Stimulated activated CD4-positive, alpha-beta T cell treated with anti-CD3 and anti-CD28 coated beads, Interleukin-2, amount 100 ng/mL, for 24 hours (primary cell): ENCODE measurements at regions not wholly inside any gene's neighbourhood (a gene's known extent, or its start where the extent isn't known, plus 50 kb on each side); places are given as distances from the start of the nearest gene placed in this dataset.
"Not testable (repeated sequence)": the region's sequence is repeated elsewhere in the genome, so short reads cannot be mapped to it uniquely, and the experiment has no call there.

ENCODE experiments used
- DNase-seq, 2 donors: peaks; one replicate each; pipeline ENCODE4 v3.0.0-alpha.2; 2020

DNA sequence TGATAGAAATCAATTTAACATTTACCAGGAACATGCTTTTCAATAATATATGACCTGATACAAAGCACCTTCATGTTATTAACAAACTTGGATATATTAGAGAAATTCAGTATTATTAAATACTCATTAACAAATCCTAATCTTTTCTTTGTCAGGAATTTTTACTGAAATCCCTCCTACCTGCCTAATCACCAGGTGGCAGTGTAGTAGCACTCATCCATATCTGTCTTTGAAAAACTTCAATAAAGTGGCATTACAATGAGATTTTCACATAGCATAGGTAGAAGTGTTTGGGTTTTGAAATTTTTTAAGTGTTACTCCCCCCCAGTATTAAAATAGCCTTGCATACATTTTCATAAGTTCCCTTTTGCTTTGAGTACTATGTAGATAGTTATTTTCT, 1246.6 kb upstream of the LRRN3 start:
- no peak for DNase-seq

DNA sequence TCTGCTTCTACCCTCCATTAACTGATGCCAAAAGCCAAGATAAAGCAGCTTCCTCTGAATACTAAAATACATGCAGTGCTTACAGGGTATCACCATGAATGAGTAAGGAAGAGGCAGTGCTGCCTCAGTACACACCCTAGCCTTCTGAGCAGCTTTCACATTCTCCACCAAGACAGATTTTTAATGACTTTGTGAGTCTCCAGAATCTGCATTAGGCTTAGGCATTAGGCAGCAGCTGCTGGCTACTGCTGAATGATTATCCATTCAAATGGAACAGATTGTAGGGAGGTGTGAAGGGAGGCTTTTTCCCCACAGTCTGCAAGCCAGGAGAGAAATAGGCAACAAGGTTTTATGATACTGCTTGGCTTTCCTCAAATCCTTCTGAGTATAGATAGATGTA, 1226.7 kb upstream of the LRRN3 start:
- no peak for DNase-seq

DNA sequence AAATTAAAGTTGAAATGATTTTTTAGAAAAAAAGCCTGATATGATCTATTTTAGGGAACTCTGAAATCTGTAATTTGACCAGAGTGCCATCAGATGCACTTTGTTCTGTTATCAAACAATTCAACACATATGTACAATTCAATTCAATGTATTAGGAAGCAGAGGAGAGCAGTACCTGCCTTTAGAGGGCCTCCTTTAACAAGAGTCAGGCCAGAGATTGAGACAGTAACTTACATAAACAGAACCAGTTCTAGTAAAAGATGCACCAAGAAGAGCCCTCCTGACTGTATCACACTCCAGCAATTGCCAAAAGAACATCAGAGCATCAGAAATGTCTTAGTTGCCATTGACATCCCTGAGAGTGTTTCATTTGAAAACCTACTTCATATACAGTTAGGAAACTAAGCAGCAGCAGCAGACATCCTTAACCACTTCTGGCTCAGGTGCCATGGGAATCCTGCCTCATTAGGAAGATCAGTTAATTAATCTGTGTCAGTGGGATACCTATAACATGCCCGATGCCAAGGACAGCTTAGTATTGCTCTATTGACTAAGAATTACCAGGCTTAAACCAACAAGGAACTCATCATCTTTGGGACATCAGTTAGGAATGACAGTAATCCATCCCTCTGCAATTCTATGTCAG, 1222.6 kb upstream of the LRRN3 start:
- DNase-seq: no peak

DNA sequence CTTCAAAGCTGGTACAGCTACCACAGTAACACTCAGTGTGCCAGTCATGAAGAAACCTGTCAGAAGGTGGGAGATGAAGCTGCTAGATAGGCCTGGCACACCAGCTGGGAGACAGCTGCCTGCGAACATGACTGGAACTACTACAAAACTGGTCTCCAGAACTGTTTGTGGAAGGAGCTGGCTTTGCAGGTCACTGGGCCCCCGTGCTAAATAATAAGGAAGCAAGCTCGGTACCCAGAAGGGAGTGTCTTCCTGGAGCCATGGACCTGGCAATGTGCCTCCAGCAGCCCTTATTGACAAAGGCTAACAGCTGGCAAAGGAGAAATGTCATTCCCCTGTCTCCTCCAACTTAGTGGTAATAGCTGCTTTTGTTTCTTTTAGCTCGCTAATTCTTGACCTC, 1217.6 kb upstream of the LRRN3 start:
- DNase-seq: no peak

DNA sequence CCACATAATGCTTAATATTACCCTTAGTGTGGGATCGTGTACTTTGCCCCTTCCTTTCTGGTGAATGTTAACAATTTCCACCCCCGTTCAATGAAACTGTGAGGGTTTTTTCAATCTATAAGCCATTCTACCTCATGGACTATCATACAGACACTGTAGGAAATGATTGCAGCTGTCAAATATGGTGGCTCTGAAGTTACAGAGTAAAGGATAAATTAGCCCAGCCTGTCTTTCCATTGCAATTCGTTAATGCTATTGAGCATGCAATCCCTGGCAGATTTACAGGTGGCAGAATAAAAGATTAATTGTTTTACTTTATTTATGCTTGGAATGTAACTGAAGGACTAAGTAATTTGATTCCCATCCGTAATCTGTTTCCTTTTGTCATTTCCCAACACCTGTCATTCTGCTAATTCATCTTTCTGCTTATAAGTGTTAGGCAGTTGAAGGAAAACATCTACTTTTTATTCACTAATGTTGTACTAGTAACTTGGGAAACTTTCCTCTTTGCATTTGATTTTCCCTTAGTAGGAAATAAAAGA, 1211.6 kb upstream of the LRRN3 start:
- DNase-seq: no peak

DNA sequence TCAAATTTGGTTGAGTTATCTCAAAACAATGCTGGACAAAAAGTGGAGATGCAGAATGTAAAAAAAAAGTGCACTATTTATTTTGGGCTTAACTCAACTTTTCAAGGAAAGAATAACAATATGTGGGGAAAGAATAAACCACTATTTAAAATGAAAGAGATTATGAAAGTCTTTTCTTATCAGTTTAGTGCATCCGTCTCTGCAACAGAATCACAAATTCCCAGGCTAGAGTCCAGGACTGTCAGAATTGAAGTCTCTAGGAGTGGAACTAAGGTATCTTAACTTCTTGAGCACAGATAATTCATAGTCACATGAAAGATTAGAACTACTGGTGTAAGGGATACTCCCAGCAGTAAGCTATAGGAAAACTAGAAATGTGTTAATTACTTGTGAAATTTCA, 1200.3 kb upstream of the LRRN3 start:
- DNase-seq: no peak

DNA sequence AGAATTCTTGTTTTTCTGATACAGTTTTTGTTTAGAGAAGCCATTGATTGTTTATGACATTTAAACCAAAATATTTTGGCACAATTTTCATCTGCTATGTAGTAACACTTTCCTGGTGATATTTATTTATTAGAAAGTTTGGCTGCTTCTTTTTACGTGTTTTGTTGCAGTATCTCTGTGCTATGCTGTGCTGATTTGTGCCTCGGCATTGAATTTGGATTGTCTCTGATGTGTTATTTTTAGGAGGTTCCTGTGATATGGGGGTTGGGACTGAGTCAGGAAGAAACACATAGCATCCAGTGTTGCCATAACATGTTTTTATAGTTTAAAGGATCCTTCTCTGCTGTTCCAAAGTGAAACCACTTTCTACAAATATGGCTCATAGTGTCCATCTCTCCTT, 1197.7 kb upstream of the LRRN3 start:
- DNase-seq: no peak

DNA sequence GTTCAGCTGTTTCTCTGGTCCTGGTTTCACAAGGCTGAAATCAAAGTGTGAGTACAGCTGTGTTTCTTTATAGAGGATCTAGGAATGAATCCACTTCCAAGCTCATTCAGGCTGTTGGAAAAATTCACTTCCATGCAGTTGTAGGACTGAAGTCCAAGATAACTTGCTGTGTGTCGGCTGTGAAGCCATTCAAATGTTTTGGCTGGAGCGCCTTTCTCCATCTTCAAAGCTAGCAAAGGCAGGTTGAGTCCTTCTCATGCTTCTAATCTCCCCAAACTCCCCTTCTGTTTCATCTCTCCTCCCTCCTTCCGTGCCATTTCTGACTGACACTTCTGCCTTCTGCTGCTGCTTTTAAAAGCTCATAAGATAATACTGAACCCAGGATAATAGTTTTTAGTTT, 1195.4 kb upstream of the LRRN3 start:
- no peak for DNase-seq

DNA sequence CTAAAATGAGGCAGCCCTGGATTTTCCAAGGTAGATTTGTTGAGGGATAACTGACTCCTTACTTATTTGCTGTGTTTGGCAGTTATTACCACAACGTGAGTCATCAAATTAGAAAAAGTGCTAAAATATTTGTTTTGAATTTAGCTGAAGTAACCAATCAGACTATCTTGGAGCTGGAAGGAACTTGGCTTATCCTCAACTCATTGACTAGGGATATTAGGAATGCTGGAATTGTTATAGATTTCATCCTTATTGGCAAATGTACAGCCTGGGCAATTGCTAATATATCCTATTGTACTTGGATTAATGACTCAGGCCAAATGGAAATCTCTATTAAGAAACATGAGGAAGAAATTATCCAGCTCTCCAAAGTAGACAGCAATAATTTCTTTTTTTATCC, 1189.0 kb upstream of the LRRN3 start:
- DNase-seq: no peak

DNA sequence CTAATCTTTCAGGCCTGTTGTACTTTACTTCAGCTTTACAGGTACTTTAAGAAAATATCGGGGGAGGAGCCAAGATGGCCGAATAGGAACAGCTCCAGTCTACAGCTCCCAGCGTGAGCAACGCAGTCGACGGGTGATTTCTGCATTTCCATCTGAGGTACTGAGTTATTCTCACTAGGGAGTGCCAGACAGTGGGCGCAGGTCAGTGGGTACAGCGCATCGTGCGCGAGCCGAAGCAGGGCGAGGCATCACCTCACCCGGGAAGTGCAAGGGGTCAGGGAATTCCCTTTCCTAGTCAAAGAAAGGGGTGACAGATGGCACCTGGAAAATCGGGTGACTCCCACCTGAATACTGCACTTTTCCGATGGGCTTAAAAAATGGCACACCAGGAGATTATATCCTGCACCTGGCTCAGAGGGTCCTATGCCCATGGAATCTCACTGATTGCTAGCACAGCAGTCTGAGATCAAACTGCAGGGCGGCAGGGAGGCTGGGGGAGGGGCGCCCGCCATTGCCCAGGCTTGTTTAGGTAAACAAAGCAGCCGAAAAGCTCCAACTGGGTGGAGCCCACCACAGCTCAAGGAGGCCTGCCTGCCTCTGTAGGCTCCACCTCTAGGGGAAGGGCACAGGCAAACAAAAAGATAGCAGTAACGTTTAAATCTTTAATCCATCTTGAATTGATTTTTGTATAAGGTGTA, 1185.4 kb upstream of the LRRN3 start:
- not testable (repeated sequence) for DNase-seq

DNA sequence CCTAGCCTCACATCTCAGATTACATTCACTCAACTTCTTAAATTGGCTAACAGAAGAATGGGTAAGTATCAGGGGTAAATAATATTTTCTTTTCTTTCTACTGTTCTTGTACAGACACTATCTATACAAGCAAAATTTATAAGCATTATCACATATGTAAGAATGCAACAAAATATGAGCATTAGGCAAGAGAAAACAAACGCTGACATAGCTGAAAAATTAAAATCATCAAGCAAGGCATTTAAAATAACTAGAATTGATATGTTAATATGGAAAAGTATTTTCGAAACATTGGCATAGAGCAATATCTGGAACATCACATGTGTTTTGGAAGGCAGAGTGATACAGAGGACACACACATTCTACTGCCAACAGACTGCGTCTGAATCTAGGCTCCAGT, 1175.3 kb upstream of the LRRN3 start:
- DNase-seq: no peak

DNA sequence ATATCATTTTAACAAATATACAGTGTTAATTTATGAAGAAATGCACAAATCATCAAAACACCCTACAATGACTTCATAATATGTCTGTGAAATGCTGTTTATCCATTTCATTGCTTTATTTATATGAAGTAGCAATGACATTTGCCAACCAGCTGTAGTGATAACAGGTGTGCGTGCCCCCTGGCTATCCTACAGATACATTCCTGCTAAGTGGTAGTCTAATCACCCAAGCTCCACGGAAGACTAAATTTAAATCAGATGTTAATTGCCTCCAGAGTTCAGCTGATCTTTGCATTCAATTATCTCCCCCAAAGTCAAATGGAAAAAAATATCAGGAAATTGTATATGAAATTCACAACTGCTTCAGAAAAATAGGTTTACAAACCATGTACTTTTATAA, 1164.2 kb upstream of the LRRN3 start:
- DNase-seq: no peak

DNA sequence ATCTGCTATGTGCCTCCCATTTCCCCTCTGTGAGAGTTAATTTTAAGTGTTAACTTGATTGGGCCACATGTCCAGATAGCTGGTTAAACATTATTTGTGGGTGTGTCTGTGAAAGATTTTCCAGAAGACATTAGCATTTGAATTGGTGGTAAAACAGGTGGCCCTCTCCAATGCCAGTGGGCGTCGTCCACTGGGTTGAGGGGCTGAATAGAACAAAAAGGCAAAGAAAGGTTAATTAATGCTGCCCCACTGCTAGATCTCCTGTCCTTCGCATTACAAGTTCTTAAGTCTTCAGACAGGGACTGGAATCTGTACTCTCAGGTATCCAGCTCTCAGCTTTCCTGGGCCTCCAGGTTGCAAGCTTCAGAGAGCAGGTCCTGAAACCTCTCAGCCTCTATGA, 1160.9 kb upstream of the LRRN3 start:
- DNase-seq: no peak

DNA sequence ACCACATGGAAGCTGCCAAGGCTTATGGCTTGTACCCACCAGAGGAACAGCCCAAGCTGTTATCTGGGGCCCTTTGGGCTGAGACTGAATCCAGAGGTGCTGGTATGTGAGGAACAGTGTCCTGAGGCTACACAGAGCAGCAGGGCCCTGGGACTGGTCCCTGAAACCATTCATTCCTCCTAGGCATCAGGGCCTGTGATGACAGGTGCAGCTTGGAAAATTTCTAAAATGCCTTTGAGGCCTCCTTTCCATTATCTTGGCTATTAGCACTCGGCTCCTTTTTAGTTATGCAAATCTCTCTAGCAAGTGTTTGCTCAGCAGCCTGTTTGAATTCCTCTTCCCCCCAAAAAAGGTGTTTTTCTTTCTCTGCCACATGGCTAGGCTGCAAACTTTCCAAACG, 1151.7 kb upstream of the LRRN3 start:
- DNase-seq: no peak

DNA sequence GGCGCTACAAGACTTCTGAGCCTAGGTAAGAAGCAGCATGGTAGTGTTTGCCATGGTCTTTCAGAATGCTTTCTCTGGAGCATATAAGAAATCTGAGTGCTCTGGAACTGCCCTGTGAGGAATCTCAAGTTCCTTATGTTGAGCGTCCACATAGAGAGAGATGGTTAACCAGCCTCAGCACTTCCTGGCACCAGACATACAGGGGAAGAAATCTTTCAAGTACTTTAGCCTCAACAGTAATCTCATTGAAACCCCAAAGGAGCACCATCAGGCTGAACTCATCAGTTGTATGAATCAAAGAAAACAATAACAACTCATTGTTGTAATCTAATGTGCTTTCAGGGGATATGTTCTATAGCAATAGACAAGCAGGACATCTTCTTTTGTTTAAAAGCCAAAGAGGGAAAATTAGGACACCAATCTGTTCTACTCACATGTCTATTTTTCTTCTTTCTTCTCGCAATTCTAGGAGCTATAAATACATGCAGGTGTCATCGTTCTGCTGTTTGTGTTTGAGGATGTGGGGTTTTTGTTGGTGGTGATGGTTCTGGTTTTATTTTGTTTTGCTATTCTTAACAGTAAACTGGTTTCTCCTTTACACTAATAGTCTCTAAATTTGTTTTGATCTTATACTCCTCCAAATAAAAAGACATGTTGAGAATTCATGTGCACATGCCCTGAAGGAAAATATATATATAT, 1145.0 kb upstream of the LRRN3 start:
- no peak for DNase-seq

DNA sequence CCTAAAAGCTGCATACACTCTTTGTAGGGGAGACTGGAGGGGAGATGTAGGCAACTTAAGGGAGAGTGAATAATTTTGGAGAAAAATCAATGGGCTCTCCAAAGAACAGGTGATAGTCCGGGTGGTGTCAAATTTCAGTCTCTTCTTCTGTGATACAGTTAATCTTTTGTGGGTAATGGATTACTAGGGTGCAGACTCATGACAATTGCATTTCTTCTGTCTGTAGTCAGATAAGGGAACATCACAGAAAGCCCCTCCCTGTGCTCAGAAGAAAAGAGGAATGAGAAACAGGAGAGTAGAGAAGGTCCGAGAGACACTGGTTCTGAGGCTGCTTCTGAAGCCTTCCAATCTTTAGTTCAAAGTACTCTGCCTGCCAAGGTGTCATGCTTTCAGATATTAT, 1140.7 kb upstream of the LRRN3 start:
- DNase-seq: no peak

DNA sequence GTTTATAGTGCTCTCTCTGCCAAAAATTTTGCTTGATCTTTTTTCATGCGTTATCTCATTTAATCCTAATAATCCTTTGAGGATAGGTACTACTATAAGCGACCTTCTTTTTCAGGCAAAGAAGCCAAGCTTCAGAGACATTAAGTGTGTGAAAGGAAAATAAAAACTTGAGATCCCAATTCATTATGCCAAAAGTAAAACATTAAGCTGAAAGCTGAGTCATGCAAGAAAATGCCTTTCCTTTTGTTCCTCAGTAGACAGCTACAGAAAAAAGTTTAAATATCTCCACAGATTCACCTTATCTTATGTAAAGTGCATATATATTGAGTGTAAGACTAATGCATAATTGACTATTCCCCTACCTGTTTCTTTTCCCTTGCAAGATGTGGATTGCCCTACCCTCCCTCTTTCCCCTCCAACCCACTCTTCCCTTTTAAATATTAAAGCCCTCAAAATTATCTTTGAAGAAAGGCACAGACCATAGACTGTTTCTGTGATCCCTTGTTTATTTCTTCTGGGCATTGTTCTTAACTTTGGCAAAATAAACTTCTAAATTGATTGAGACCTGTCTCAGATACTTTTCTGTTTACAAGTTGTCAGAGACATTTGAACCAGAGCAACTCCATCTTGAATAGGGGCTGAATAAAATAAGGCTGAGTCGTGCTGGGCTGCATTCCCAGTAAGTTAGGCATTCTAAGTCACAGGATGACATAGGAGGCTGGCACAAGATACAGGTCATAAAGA, 1139.9 kb upstream of the LRRN3 start:
- no peak for DNase-seq

DNA sequence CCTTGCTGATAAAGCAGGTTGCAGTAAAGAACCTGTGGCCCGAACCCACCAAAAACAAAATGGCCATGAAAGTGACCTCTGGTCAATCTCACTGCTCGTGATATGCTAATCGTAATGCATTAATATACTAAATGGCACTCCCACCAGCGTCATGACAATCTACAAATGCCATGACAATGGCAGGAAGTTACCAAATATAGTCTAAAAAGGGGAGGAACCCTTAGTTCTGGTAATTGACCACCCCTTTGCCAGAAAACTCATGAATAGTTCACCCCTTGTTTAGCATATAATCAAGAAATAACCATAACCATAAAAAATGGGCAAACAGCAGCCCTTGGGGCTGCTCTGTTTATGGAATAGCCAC, 1139.4 kb upstream of the LRRN3 start:
- no peak for DNase-seq

DNA sequence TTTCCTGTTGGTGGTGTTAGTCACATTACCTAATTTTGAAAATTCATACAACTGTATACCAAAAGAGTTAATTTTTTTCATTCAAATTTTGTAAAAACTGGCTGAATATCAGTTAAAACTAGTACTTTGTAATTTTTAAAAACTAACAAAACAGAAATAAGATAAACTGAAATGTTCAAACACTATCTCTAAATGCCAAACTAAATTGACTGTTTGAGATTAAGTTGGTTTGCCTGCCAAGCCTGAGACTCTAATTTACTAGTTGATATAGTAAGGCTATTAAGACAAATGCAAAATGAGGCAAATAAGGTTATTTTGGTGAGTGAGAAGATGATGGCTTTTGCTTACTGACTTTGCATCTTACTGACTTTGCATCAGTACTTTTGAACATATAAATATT, 1134.9 kb upstream of the LRRN3 start:
- no peak for DNase-seq

DNA sequence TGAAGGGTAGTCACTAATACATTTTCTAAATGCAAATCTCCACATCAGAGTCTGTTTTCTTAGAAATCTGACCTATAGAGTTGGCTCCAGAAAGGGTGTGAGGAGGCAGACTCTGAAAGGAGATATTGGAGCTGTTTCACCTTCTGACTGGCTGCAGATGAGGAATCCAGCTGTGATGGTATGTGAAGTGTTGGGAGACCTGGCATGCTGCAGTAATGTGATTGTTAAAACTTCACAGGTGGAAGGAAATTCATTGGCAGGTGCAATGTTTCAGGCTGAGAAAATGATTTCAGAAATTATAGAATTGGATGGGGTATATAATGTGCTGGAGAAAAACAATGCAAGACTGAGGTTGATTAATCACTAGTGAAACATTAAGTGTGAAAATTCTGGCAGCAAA, 1134.0 kb upstream of the LRRN3 start:
- no peak for DNase-seq

DNA sequence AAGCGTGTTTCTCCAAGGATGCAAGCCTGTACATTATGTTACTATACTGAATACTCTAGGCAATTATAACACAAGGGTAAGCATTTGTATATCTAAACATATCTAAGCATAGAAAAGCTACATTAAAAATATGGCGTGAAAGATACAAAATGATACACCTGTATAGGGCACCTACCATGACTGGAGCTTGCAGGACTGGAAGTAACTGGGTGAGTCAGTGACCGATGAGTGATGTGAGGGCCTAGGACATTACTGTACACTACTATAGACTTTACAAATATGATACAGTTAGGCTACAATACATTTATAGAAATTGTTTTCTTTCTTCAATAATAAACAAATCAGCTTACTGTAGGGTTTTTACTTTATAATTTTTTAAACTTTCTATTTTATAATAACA, 1127.2 kb upstream of the LRRN3 start:
- no peak for DNase-seq

DNA sequence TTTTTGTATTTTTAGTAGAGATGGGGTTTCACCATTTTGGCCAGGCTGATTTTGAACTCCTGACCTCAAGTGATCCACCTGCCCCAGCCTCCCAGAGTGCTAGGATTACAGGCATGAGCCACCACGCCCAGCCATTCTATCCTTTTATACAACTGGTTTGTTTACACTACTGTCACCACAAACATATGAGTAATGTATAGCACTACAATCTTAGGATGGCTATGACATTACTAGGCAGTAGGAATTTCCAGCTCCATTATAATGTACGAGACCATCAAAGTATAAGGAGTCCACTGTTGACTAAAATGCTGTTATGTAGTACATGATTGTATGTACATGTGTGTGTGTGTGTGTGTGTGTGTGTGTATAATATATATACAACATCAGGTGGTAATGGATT, 1126.1 kb upstream of the LRRN3 start:
- no peak for DNase-seq

DNA sequence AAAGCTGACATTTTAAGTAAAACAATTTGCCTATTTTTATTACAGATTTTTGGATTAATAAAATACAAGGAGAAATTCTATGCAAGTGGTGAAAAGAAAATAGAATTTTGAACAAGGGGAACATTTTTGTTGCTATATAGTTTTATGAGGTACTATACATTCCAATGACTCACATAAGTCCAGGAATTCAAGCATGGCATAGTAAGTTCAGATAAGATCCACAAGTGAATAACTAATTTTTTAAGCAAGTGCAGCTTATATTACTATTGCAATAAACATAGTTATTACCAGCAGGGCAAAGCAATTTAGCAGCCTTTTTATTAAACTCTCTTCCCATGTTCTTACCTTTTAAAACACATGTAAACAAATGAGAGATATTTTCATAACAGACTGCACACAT, 1123.5 kb upstream of the LRRN3 start:
- no peak for DNase-seq

DNA sequence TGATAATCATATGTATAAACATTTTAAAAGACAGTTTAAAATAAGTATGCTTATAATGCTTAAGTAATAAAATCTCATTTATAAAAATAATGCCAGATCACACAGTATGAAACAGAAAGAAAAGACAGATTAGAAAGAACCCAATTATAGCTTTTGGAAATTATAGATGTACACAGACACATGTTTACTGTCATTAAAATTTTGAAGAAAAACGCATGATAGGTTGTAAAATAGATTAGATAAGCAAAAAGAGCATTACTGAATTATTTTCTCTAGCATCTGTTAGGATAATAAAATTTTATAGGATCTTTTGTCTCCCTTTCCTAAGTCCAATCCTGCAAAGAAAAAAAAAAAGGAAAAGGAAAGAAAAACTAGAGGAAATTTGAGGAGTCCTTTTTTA, 1107.3 kb upstream of the LRRN3 start:
- DNase-seq: no peak
